K562 (cell line): ENCODE measurements at regions not wholly inside any gene's neighbourhood (a gene's known extent, or its start where the extent isn't known, plus 50 kb on each side); places are given as distances from the start of the nearest gene placed in this dataset.

ENCODE experiments used
- CSDE1 ChIP-seq, 2 experiments: fragments of 450-650 bp; IDR thresholded peaks; 2 replicates each; pipeline ENCODE4 v1.6.1; 2016; ENCODE audit warnings: mild to moderate bottlenecking in 1 of 2
- FOXM1 ChIP-seq, 2 experiments: fragments of 450-650 bp in 1 of 2; sonication (generic) in 1 of 2; formaldehyde crosslinking in 1 of 2; IDR thresholded peaks; 2 replicates each; pipeline versions ENCODE4 v1.6.1 to v1.9.0; 2017 to 2022; ENCODE audit warnings: low read depth in 2 of 2, mild to moderate bottlenecking in 2 of 2, missing genetic modification reagents in 1 of 2, moderate library complexity in 1 of 2
- NR2F6 ChIP-seq: fragments of 450-650 bp; formaldehyde crosslinking; IDR thresholded peaks from 2 replicates; pipeline ENCODE4 v1.4.0; 2020; ENCODE audit warnings: mild to moderate bottlenecking
- POU5F1 ChIP-seq: fragments of 150-350 bp; IDR thresholded peaks from 2 replicates; pipeline ENCODE4 v1.6.1; 2014; ENCODE audit warnings: borderline replicate concordance, low read length, low read depth, mild to moderate bottlenecking; ENCODE audit not compliant: partially characterized antibody
- SMARCA5 ChIP-seq: fragments of 450-650 bp; IDR thresholded peaks from 2 replicates; pipeline ENCODE4 v1.6.1; 2016
- TOE1 ChIP-seq, 2 experiments: fragments of 450-650 bp in 1 of 2; sonication (generic) in 1 of 2; formaldehyde crosslinking in 1 of 2; IDR thresholded peaks; 2 replicates each; pipeline versions ENCODE4 v1.7.1 to v1.8.0; 2016 to 2022; ENCODE audit warnings: borderline replicate concordance in 2 of 2, mild to moderate bottlenecking in 2 of 2, antibody characterized with exemption in 1 of 2, inconsistent platforms in 1 of 2, low read depth in 1 of 2, missing genetic modification reagents in 1 of 2, moderate library complexity in 1 of 2
- ZFPM2 ChIP-seq: fragments of 250-450 bp; sonication (Bioruptor Pico); IDR thresholded peaks from 2 replicates; pipeline ENCODE4 v1.5.1; 2022; ENCODE audit warnings: mild to moderate bottlenecking
- ZNF175 ChIP-seq: fragments of 200-800 bp; sonication (Bioruptor generic); IDR thresholded peaks from 2 replicates; pipeline ENCODE4 v1.6.1; 2016; ENCODE audit warnings: low read depth, mild to moderate bottlenecking, missing genetic modification characterization, missing compliant biosample characterization
- ZNF23 ChIP-seq: fragments of 250-450 bp; sonication (Bioruptor Pico); IDR thresholded peaks from 2 replicates; pipeline ENCODE4 v1.4.0; 2020; ENCODE audit warnings: mild to moderate bottlenecking
- ZNF354B ChIP-seq: fragments of 250-450 bp; sonication (Bioruptor Pico); IDR thresholded peaks from 2 replicates; pipeline ENCODE4 v1.4.0; 2020
- TF ChIP-seq, protein P1 (sequence below): sonication (generic); formaldehyde crosslinking; IDR thresholded peaks from 2 replicates; pipeline ENCODE4 v1.8.1; 2023; ENCODE audit warnings: mild to moderate bottlenecking, missing genetic modification reagents
- TF ChIP-seq, protein P2 (sequence below): fragments of 250-450 bp; sonication (Bioruptor Pico); IDR thresholded peaks from 2 replicates; pipeline ENCODE4 v1.8.0; 2021; ENCODE audit warnings: borderline replicate concordance, mild to moderate bottlenecking, moderate library complexity; ENCODE audit not compliant: poor library complexity, severe bottlenecking
- TF ChIP-seq, protein P3 (sequence below), 2 experiments: fragments of 250-450 bp in 1 of 2; fragments of 450-650 bp in 1 of 2; sonication (Bioruptor Pico) in 1 of 2; IDR thresholded peaks; 2 replicates each; pipeline versions ENCODE4 v1.6.1 to v1.8.0; 2016 to 2021; ENCODE audit warnings: mild to moderate bottlenecking in 2 of 2, moderate library complexity in 2 of 2, missing compliant biosample characterization in 1 of 2, missing genetic modification characterization in 1 of 2
- TF ChIP-seq, protein P4 (sequence below): fragments of 250-450 bp; sonication (Bioruptor Pico); IDR thresholded peaks from 2 replicates; pipeline ENCODE4 v1.6.1; 2021; ENCODE audit warnings: mild to moderate bottlenecking

DNA sequence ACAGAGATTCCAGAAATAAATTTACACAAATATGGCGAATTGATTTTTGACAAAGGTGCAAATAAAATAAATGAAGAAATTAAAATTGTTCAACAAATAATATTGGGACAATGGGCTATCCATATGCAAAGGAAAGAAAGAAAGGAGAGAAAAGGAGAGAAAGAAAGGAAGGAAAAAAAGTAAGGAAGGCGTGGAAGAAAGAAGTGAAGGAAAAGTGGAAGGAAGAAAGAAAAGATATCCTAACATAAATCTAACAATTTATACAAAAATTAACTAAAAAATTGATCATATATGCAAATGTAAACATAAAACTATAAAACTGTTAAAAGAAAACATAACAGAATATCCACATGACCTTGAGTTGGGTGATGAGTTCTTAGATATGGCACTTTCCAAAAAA is 78.7 kb upstream of the ZNF184 start (continued):
- TF ChIP-seq, protein P1, sequence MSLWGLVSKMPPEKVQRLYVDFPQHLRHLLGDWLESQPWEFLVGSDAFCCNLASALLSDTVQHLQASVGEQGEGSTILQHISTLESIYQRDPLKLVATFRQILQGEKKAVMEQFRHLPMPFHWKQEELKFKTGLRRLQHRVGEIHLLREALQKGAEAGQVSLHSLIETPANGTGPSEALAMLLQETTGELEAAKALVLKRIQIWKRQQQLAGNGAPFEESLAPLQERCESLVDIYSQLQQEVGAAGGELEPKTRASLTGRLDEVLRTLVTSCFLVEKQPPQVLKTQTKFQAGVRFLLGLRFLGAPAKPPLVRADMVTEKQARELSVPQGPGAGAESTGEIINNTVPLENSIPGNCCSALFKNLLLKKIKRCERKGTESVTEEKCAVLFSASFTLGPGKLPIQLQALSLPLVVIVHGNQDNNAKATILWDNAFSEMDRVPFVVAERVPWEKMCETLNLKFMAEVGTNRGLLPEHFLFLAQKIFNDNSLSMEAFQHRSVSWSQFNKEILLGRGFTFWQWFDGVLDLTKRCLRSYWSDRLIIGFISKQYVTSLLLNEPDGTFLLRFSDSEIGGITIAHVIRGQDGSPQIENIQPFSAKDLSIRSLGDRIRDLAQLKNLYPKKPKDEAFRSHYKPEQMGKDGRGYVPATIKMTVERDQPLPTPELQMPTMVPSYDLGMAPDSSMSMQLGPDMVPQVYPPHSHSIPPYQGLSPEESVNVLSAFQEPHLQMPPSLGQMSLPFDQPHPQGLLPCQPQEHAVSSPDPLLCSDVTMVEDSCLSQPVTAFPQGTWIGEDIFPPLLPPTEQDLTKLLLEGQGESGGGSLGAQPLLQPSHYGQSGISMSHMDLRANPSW (CRISPR knock-in tag) = no peak
- TF ChIP-seq ZNF23 (CRISPR knock-in tag) (no peak), FOXM1 (IDR thresholded peaks at IDR 0.05; ENCODE audit: low read depth) (no peak), FOXM1 (CRISPR knock-in tag; IDR thresholded peaks at IDR 0.05; ENCODE audit: low read depth) (no peak), TOE1 (IDR thresholded peaks at IDR 0.05; ENCODE audit: borderline replicate concordance) (no peak), TOE1 (CRISPR knock-in tag; IDR thresholded peaks at IDR 0.05; ENCODE audit: borderline replicate concordance, low read depth) (no peak), CSDE1 (IDR thresholded peaks at IDR 0.05) (0 out of 4 replicates have a peak, but pooled peaks of 1 of the 2 experiments have one; percentile 41), POU5F1 (no peak), ZNF354B (CRISPR knock-in tag) (no peak), ZNF175 (CRISPR knock-in tag) (no peak), ZFPM2 (CRISPR knock-in tag) (no peak), NR2F6 (CRISPR knock-in tag) (no peak), SMARCA5 (peak; percentile 57; the same call in 1 of the 2 replicates)
- TF ChIP-seq, protein P2, sequence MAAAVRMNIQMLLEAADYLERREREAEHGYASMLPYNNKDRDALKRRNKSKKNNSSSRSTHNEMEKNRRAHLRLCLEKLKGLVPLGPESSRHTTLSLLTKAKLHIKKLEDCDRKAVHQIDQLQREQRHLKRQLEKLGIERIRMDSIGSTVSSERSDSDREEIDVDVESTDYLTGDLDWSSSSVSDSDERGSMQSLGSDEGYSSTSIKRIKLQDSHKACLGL (CRISPR knock-in tag) = no peak
- TF ChIP-seq, protein P3, sequence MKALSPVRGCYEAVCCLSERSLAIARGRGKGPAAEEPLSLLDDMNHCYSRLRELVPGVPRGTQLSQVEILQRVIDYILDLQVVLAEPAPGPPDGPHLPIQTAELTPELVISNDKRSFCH (CRISPR knock-in tag; IDR thresholded peaks at IDR 0.05) = no peak
- TF ChIP-seq, protein P3 (tag; IDR thresholded peaks at IDR 0.05) = no peak
- TF ChIP-seq, protein P4, sequence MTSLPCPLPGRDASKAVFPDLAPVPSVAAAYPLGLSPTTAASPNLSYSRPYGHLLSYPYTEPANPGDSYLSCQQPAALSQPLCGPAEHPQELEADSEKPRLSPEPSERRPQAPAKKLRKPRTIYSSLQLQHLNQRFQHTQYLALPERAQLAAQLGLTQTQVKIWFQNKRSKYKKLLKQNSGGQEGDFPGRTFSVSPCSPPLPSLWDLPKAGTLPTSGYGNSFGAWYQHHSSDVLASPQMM (CRISPR knock-in tag) = no peak
